Fibroblast of skin of scalp (primary cell): ENCODE measurements at regions not wholly inside any gene's neighbourhood (a gene's known extent, or its start where the extent isn't known, plus 50 kb on each side); places are given as distances from the start of the nearest gene placed in this dataset.

Experiments
- DNase-seq: peaks from one replicate; pipeline ENCODE4 v3.0.0-alpha.2; 2013

- DNase-seq: no peak
These were observed 125.4 kb downstream of the SIK1 start for GRCh38 chr21:43301409-43302061.

- peak; percentile 75 for DNase-seq
These were observed 126.2 kb downstream of the SIK1 start for GRCh38 chr21:43300496-43301408.

GRCh38 chr21:43299441-43300277 lies 127.3 kb downstream of the SIK1 start:
- no peak for DNase-seq

- no peak for DNase-seq
These were observed 128.1 kb downstream of the SIK1 start for GRCh38 chr21:43298546-43299440.

GRCh38 chr21:43297989-43298388 lies 128.9 kb downstream of the SIK1 start:
- DNase-seq: no peak

GRCh38 chr21:43297391-43297981 lies 128.7 kb downstream of the CRYAA start:
- no peak for DNase-seq

DNA sequence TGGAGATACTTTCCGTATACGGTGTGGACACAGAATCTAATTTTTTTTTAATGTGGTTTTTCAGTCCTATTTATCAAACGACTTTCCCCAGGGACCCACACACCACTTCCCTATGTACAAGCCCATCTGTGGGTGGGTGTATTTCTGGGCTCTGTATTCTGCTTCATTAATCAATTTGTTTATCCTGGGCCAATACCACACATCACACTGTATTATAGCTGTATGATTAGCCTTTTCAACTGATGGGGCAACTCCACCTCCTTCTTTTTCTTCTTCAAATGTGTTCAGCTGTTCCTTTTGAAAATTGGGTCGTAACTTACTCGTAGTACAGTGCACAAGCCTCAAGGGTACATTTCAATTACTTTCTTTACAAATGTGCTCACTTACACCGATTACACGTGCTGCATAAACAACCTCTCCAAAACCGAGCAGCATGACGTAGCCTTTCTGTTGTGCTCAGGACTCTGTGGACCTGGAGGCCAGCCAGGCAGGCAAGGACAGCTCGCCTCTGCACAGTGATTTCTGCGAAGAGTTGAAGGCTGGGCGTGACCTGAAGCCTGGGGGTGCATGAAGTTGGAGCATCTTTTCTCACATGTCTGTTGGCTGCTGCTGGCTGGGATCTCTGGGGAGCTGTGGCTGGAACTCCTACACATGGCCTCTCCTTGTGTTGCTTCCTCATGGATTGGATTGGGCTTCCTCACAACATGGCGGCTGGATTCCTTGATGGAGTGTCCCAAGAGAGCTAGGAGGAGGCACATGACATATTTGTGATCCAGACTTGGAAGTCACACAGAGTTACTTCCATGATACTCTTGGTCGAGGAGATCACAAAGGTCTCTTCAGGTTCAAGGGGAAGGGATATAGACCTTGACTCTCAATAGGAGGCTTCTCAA lies 126.5 kb downstream of the CRYAA start:
- DNase-seq: no peak

- DNase-seq: no peak
These were observed 125.5 kb downstream of the CRYAA start for GRCh38 chr21:43294194-43294902.

GRCh38 chr21:43292866-43293142 lies 124.0 kb downstream of the CRYAA start:
- no peak for DNase-seq

DNA sequence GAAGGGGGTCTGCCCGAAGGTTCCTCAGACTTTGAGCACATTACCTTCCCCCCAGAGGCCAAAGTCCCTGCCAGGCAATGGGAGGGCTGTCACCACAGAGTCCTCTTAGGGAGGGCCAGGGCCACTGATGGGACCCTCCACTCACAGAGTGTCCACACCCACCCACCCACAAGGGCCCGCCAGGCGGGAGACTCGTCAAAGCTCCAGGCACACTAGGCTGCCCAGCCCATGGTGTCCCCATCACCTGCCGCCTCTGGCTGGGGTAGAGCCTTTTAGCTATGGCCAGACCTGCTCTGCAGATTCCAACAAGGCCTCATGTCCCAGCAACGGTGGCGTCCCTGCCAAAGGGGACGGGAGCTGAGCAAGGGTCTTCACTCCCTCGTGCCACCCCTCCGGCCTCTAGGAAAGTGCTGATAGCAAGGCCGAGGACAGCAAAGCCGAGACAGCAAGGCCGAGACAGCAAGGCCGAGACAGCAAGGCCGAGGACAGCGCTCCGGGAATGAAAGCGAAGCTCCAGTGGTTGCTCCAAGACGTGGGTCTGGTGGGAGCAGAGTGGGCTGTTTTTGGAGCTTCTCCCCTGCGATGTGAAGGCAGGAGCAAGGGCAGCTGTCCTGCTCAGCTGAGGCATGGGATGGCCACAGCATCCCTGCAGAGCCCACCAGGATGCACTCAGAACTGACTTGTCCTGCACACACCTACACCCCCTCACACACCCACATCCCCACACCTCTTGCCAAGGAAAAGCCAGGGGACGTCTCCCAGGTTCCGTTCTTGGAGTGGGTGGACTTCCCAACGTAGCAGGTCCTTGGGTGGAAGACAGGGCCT lies 123.4 kb downstream of the CRYAA start:
- no peak for DNase-seq

DNA sequence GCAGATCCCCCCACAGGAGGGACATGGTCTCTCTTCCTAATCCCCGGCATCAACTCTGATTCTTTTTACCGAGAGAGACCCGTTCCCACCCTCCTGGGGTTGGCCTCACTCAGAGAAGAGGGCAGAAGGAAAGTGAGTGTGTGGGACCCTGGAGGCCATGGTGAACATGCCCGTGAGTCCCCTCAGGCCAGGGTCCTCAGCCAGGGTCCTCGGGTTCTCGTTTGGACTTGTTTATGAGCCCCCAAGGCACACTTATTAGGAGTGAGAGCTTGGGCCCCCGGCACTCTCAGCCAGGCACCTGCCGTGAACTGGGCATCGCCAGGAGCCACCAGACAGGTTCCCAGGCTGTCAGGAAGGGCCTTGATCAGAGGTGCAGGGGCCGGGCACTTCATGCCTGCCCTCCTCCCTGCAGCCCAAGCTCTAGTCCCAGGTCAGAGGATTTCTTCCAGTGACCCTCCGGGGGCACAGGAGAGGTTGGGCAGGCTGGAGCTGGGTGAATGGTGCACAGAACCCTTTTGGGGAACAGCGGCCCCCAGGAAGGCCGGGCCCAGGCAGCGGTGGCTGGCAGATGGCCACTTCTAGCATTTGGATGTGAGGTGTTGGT lies 122.6 kb downstream of the CRYAA start:
- DNase-seq: no peak

GRCh38 chr21:43290421-43291346 lies 121.9 kb downstream of the CRYAA start:
- DNase-seq: no peak

- no peak for DNase-seq
These were observed 121.2 kb downstream of the CRYAA start for GRCh38 chr21:43289966-43290365.

DNA sequence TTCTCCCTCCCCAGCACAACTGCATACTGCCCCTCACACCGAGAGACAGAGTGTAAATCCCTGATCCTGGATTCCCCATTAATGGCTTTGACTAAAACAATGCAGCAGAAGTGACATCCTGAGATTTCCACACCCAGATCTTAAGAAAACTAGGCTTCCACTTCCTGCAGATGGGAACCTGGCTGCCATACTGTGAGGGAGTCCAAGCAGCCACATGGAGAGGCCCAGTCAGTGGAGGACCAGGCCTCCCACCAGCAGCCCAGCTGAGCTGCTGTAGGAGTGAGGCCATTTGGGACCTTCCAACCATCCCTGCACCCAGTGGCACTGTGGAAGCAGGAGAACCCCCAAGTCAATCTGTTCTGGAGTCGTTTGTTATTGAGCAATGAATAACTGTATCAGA lies 120.6 kb downstream of the CRYAA start:
- no peak for DNase-seq

GRCh38 chr21:43287795-43288755 lies 119.3 kb downstream of the CRYAA start:
- DNase-seq: no peak

- DNase-seq: no peak
These were observed 118.4 kb downstream of the CRYAA start for GRCh38 chr21:43287111-43287760.
